HG02885 (cell line): ENCODE measurements at regions not wholly inside any gene's neighbourhood (a gene's known extent, or its start where the extent isn't known, plus 50 kb on each side); places are given as distances from the start of the nearest gene placed in this dataset.

Experiments
- ATAC-seq: cut with Tn5 transposase; IDR thresholded peaks from one replicate; pipeline ENCODE4 v1.9.1; 2021; ENCODE audit warnings: mild to moderate bottlenecking; ENCODE audit not compliant: unreplicated experiment, poor library complexity

GRCh38 chr13:105170438-105170837 is 1365.0 kb downstream of the EFNB2 start:
- ATAC-seq, result no peak

GRCh38 chr13:105168295-105168694 is 1367.2 kb downstream of the EFNB2 start:
- no peak for ATAC-seq

GRCh38 chr13:105167385-105167784 is 1368.1 kb downstream of the EFNB2 start:
- ATAC-seq, result no peak

GRCh38 chr13:105165449-105166125 is 1369.9 kb downstream of the EFNB2 start:
- ATAC-seq, result peak; percentile 96

- no peak for ATAC-seq
These were observed 1375.6 kb downstream of the EFNB2 start for GRCh38 chr13:105159841-105160240.

- no peak for ATAC-seq
These were observed 1381.9 kb downstream of the EFNB2 start for GRCh38 chr13:105153611-105154010.

DNA sequence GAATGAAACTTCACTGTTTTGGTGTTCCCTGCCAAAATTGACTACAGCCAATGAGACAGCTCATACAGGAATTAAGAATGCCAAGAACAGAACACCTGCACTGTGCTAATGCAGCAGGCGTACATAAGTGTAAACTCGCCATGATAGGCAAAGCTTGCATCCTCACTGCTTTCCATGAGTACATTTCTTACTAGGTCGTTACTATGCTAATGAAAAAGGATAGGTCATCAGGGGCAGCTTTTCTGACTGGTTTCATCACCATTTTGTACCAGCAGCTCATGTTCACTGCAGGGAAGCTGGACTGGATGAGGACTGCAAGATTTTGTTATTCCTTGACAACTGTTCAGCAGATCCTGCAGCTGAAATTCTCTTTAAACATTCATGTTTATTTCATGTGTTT is 1383.8 kb downstream of the EFNB2 start:
- no peak for ATAC-seq

DNA sequence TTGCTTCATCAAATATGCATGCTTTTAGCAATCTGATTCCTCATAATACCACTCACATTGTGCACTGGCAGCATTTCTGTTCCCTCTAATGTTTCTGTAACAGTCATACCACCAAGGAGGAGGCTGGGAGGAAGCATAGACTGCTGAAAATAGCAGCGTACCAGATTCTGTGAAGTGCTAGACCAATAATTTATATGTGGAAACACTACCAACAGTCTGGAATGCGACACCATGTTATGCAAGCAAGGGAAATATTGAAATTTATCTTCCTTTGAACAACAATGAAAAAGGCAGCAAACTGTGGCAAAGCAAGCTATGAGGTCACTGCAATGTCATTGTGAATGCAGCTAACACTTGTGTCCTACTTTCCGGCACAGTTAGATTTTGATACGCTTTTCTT is 1388.0 kb downstream of the EFNB2 start:
- ATAC-seq, result no peak

GRCh38 chr13:105144936-105145335 is 1390.5 kb downstream of the EFNB2 start:
- ATAC-seq, result no peak

GRCh38 chr13:105144020-105144419 is 1391.4 kb downstream of the EFNB2 start:
- no peak for ATAC-seq

- ATAC-seq, result no peak
These were observed 1392.9 kb downstream of the EFNB2 start for GRCh38 chr13:105142556-105142955.

- ATAC-seq, result peak; percentile 93
These were observed 1395.8 kb downstream of the EFNB2 start for GRCh38 chr13:105139380-105140285.

DNA sequence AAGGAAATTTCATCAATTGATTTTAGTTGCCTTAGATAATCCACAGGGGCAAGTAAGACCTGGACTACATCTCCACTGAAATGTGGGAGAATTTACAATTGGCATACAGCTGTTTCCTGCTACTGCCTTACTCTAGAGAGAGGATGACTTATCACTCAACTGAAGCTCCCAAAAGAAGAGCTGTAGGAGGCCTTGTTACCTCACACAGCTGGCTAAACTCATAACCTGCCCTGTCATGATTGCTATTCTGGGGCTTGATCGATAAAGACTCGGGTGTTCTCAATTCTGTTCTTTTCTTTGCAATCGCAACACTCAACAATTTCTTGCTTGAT is 1396.4 kb downstream of the EFNB2 start:
- ATAC-seq, result peak; percentile 24

GRCh38 chr13:105135852-105136615 is 1399.4 kb downstream of the EFNB2 start:
- ATAC-seq, result no peak

GRCh38 chr13:105127732-105128131 is 1407.7 kb downstream of the EFNB2 start:
- no peak for ATAC-seq

DNA sequence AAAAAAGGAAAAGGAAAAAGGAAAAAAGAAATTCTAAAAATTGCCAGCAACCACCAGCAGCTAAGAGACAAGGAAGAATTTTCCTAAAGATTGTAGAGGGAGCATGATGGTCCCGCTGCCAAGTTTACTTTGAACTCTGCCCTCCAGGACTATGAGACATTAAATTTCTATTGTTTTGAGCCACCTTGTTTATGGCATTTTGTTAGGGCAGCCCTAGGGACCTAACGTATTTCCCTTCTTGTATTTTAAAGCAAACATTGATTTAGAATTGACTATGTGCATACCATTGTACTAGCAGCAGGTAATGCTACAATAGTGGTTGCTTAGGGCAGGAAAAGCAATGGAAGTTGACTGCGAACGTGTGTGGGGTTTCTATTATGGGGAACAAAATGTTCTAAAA is 1414.2 kb downstream of the EFNB2 start:
- ATAC-seq, result no peak

- no peak for ATAC-seq
These were observed 1417.0 kb downstream of the EFNB2 start for GRCh38 chr13:105118426-105118985.

- ATAC-seq, result no peak
These were observed 1418.5 kb downstream of the EFNB2 start for GRCh38 chr13:105116966-105117365.

DNA sequence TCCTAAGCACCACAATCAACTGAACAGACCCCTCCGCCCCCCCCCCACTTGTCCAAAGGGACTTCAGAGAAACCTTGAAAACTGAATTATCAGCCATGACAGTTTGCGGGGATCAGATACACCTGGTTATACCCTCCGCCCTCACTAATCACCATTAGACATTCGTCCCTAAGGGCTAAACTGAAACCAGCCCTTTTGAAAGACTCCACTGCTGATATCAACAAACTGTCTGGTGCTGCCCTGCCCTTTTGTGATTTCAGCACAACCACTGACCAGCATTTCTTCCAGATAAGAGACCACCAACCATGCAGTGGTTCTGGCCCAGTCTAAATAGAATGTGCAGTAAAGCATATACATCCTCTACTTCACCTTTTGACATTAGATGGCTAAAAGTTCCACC is 1422.9 kb downstream of the EFNB2 start:
- no peak for ATAC-seq

- ATAC-seq, result no peak
These were observed 1427.7 kb downstream of the EFNB2 start for GRCh38 chr13:105107781-105108180.

- ATAC-seq, result no peak
These were observed 1430.0 kb downstream of the EFNB2 start for GRCh38 chr13:105105471-105105870.
